ENCODE measurements at regions not wholly inside any gene's neighbourhood (a gene's known extent, or its start where the extent isn't known, plus 50 kb on each side); places are given as distances from the start of the nearest gene placed in this dataset.

DNA sequence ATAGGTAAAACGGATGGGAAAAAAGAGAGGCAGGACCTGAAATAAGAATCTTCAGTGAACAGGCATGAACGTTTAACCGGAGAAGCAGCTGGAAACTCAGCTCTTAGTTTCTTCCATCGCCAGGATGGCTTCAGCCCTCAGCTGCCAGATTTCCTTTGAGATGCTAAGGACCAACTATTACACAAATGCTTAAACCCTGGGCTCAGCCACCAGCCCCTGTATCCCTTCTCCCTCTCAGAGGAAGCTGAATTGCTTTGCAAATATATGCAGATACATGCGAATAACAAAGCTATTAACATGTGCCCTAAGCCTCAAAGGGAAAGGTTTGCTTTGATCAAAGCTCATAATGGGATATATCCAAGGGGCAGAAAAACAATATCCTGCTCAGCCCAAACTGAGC lies 515.1 kb downstream of the OMA1 start:
- H3K36me3 ChIP-seq (ENCODE audit: control insufficient read depth, insufficient read depth, low read length), result no peaks in the 10 kb centered on the region

GRCh38 chr1:58030456-58030855 lies 516.1 kb downstream of the OMA1 start:
- H3K4me3 ChIP-seq (ENCODE audit: low read depth, low read length), result no peak overlapping the region
- H3K4me2 ChIP-seq (ENCODE audit: low read length), result no peak overlapping the region
- no peak overlapping the region for H3K9ac ChIP-seq
- H3K79me2 ChIP-seq, result no peaks in the 10 kb centered on the region
- H3K9me3 ChIP-seq (ENCODE audit: control insufficient read depth, low read length), result no peaks in the 10 kb centered on the region
- H3K27ac ChIP-seq, result no peak overlapping the region
- no peak overlapping the region for H2AFZ ChIP-seq
- no peaks in the 10 kb centered on the region for H3K27me3 ChIP-seq (ENCODE audit: control insufficient read depth, insufficient read depth, low read length)
- H3K4me1 ChIP-seq, result no peaks in the 10 kb centered on the region
- TF ChIP-seq, protein P1, sequence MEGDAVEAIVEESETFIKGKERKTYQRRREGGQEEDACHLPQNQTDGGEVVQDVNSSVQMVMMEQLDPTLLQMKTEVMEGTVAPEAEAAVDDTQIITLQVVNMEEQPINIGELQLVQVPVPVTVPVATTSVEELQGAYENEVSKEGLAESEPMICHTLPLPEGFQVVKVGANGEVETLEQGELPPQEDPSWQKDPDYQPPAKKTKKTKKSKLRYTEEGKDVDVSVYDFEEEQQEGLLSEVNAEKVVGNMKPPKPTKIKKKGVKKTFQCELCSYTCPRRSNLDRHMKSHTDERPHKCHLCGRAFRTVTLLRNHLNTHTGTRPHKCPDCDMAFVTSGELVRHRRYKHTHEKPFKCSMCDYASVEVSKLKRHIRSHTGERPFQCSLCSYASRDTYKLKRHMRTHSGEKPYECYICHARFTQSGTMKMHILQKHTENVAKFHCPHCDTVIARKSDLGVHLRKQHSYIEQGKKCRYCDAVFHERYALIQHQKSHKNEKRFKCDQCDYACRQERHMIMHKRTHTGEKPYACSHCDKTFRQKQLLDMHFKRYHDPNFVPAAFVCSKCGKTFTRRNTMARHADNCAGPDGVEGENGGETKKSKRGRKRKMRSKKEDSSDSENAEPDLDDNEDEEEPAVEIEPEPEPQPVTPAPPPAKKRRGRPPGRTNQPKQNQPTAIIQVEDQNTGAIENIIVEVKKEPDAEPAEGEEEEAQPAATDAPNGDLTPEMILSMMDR (IDR thresholded peaks at IDR 0.05), result no peak
- no peaks in the 10 kb centered on the region for H3K36me3 ChIP-seq (ENCODE audit: control insufficient read depth, insufficient read depth, low read length)

More for the DNA sequence above, 515.1 kb downstream of the OMA1 start:
- H3K27ac ChIP-seq, result no peak overlapping the region
- TF ChIP-seq, protein P1 (IDR thresholded peaks at IDR 0.05), result no peak
- no peak overlapping the region for H3K4me3 ChIP-seq (ENCODE audit: low read depth, low read length)
- no peaks in the 10 kb centered on the region for H3K9me3 ChIP-seq (ENCODE audit: control insufficient read depth, low read length)
- no peak overlapping the region for H2AFZ ChIP-seq
- H3K79me2 ChIP-seq, result no peaks in the 10 kb centered on the region
- H3K4me2 ChIP-seq (ENCODE audit: low read length), result no peak overlapping the region
- H3K9ac ChIP-seq, result no peak overlapping the region
- H3K27me3 ChIP-seq (ENCODE audit: control insufficient read depth, insufficient read depth, low read length), result no peaks in the 10 kb centered on the region
- H3K4me1 ChIP-seq, result no peaks in the 10 kb centered on the region

DNA sequence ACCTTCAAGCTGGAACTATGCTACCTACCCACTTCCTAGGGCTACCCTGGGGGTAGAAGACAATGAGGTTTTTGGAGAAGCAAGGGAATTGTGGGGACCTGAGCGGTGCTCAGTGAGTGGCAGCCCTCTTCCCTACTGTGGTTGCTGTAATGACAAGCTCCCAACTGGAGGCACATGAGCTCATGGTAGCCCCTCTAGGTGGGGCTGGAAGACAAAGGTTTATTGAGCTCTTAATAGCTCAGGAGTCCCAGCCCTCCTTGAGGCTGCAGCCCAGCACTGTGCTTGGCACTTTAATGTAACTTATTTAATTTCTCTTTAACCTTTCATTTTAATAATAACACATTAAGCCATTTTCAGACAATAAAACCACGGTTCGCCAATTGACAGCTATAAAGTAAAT lies 528.9 kb downstream of the OMA1 start:
- Histone ChIP-seq H3K4me3 (ENCODE audit: low read depth, low read length) (no peak overlapping the region), H3K4me1 (no peaks in the 10 kb centered on the region), H3K27ac (no peak overlapping the region), H3K9ac (no peak overlapping the region), H3K27me3 (ENCODE audit: control insufficient read depth, insufficient read depth, low read length) (no peaks in the 10 kb centered on the region), H3K9me3 (ENCODE audit: control insufficient read depth, low read length) (no peaks in the 10 kb centered on the region), H3K79me2 (no peaks in the 10 kb centered on the region), H3K4me2 (ENCODE audit: low read length) (no peak overlapping the region), H2AFZ (no peak overlapping the region), H3K36me3 (ENCODE audit: control insufficient read depth, insufficient read depth, low read length) (no peaks in the 10 kb centered on the region)
- TF ChIP-seq, protein P1 (IDR thresholded peaks at IDR 0.05), result no peak

DNA sequence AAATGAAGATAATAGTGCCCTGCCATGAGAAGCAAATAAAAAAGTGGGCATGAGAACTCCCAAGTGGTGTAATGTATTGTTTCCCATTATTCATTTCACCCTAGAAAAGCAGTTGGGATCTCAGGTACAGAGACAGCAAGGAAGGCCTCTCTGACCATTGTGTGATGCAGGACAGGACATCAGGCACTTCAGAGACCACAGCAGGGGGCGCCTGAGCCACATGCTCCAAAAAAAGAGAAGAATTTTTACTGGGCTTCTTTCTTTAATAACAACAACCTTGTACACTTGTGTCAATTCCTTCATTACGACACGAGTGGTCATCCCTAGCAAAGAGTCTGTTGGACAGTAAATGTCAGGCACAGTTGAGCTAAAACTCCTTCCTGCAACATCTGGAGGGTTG lies 533.3 kb downstream of the OMA1 start:
- TF ChIP-seq, protein P1 (IDR thresholded peaks at IDR 0.05), result no peak

DNA sequence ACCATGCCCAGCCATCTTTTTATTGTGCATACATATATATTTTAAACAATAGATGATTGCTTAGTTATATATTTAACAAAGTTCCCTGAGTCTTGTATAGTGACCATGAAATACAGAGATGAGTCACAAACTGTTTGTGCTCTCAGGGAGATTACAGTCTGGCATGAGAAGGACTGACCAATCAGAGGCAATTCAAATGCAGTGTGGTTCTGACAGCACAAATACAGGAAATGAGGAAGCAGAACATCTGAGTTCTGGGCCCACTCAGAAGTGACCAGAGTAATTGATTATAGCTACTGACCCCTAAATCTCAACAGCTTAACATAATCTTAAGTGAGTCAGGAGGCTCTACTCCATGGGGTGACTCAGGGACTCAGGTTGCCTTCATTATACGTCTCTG lies 534.5 kb downstream of the OMA1 start:
- Histone ChIP-seq H3K9me3 (ENCODE audit: control insufficient read depth, low read length) (no peaks in the 10 kb centered on the region), H3K27ac (no peak overlapping the region), H2AFZ (no peak overlapping the region), H3K9ac (no peak overlapping the region), H3K4me3 (ENCODE audit: low read depth, low read length) (no peak overlapping the region), H3K4me2 (ENCODE audit: low read length) (no peak overlapping the region), H3K79me2 (no peaks in the 10 kb centered on the region), H3K36me3 (ENCODE audit: control insufficient read depth, insufficient read depth, low read length) (no peaks in the 10 kb centered on the region), H3K27me3 (ENCODE audit: control insufficient read depth, insufficient read depth, low read length) (no peaks in the 10 kb centered on the region), H3K4me1 (no peaks in the 10 kb centered on the region)
- TF ChIP-seq, protein P1 (IDR thresholded peaks at IDR 0.05), result no peak

More for the DNA sequence above, 533.3 kb downstream of the OMA1 start:
- Histone ChIP-seq H2AFZ (no peak overlapping the region), H3K4me1 (no peaks in the 10 kb centered on the region), H3K79me2 (no peaks in the 10 kb centered on the region), H3K9ac (no peak overlapping the region), H3K4me2 (ENCODE audit: low read length) (no peak overlapping the region), H3K4me3 (ENCODE audit: low read depth, low read length) (no peak overlapping the region), H3K27me3 (ENCODE audit: control insufficient read depth, insufficient read depth, low read length) (no peaks in the 10 kb centered on the region), H3K9me3 (ENCODE audit: control insufficient read depth, low read length) (no peaks in the 10 kb centered on the region), H3K27ac (no peak overlapping the region), H3K36me3 (ENCODE audit: control insufficient read depth, insufficient read depth, low read length) (no peaks in the 10 kb centered on the region)

Measured in parathyroid adenoma (tissue), 2 donors.